PC-9 (cell line): ENCODE measurements at regions not wholly inside any gene's neighbourhood (a gene's known extent, or its start where the extent isn't known, plus 50 kb on each side); places are given as distances from the start of the nearest gene placed in this dataset.

Source experiments
- BruUV-seq: library from RNA; stranded (reverse); fragments of 400-500 nt; replicated peaks from 2 replicates; lab custom pipeline; 2021; lab: Mats Ljungman, UMichigan
- CTCF ChIA-PET: fragments of 300-600 bp; sonication (Branson Sonifier 250); formaldehyde crosslinking; loops from one replicate; lab custom pipeline; 2022; ENCODE audit warnings: antibody characterized with exemption; lab: Charles Lee
- POLR2A ChIA-PET: fragments of 300-600 bp; sonication (Branson Sonifier 250); formaldehyde crosslinking; loops from one replicate; lab custom pipeline; 2022; ENCODE audit warnings: antibody characterized with exemption; ENCODE audit not compliant: unreplicated experiment; lab: Charles Lee
- DNase-seq, 2 experiments: peaks; one replicate each; pipeline versions ENCODE4 v3.0.0 to v3.0.0-alpha.2; 2015 to 2022; ENCODE audit warnings: mixed read lengths in 1 of 2
- H2AFZ ChIP-seq: fragments of 200-600 bp; sonication (generic); 2 replicates; pipeline ENCODE4 v1.8.1; 2017; ENCODE audit warnings: antibody characterized with exemption
- H3F3A ChIP-seq: fragments of 200-600 bp; sonication (generic); 2 replicates; pipeline ENCODE4 v1.8.1; 2017; ENCODE audit warnings: antibody characterized with exemption, mild to moderate bottlenecking, low read depth; ENCODE audit not compliant: insufficient read depth
- H3K27ac ChIP-seq: fragments of 200-600 bp; sonication (generic); 2 replicates; pipeline ENCODE4 v1.6.1; 2016; ENCODE audit warnings: mixed run types
- H3K27me3 ChIP-seq: fragments of 200-600 bp; sonication (generic); 2 replicates; pipeline ENCODE4 v1.6.1; 2016; ENCODE audit warnings: low read depth, mixed run types; ENCODE audit not compliant: insufficient read depth
- H3K36me3 ChIP-seq: fragments of 200-600 bp; sonication (generic); 2 replicates; pipeline ENCODE4 v1.6.1; 2016; ENCODE audit warnings: low read depth, mixed run types
- H3K4me1 ChIP-seq: fragments of 200-600 bp; sonication (generic); replicated peaks from 2 replicates; pipeline ENCODE4 v1.6.1; 2016; ENCODE audit warnings: mixed run types; ENCODE audit not compliant: insufficient read depth
- H3K4me2 ChIP-seq: fragments of 200-600 bp; sonication (generic); 2 replicates; pipeline ENCODE4 v1.6.1; 2017; ENCODE audit warnings: mixed run types
- H3K4me3 ChIP-seq: fragments of 200-600 bp; sonication (generic); 2 replicates; pipeline ENCODE4 v1.6.1; 2016; ENCODE audit warnings: mixed run types
- H3K79me2 ChIP-seq: fragments of 200-600 bp; sonication (generic); 2 replicates; pipeline ENCODE4 v1.6.1; 2017; ENCODE audit warnings: low read depth, mixed run types
- H3K9me2 ChIP-seq: fragments of 200-600 bp; sonication (generic); 2 replicates; pipeline ENCODE4 v1.8.1; 2017; ENCODE audit warnings: mild to moderate bottlenecking; ENCODE audit not compliant: insufficient read depth
- H3K9me3 ChIP-seq: fragments of 200-600 bp; sonication (generic); 2 replicates; pipeline ENCODE4 v1.8.1; 2016; ENCODE audit warnings: low read depth; ENCODE audit not compliant: insufficient read depth
- H4K20me1 ChIP-seq: fragments of 200-600 bp; sonication (generic); 2 replicates; pipeline ENCODE4 v1.8.1; 2017; ENCODE audit not compliant: insufficient read depth
- EZH2 ChIP-seq: fragments of 200-600 bp; sonication (generic); IDR thresholded peaks from 2 replicates; pipeline ENCODE4 v1.8.0; 2017; ENCODE audit warnings: antibody characterized with exemption, low read depth
- intact Hi-C: fragments of 100-400 bp; cut with micrococcal nuclease; formaldehyde crosslinking; loops from one replicate; pipeline ENCODE4 v1.10.0; 2022; ENCODE audit not compliant: unreplicated experiment
- TF ChIP-seq, protein P1 (sequence below): fragments of 200-600 bp; sonication (generic); conservative IDR thresholded peaks from 2 replicates; pipeline ENCODE4 v1.6.1; 2017; ENCODE audit warnings: mixed run types, antibody characterized with exemption, mild to moderate bottlenecking, moderate library complexity

DNA sequence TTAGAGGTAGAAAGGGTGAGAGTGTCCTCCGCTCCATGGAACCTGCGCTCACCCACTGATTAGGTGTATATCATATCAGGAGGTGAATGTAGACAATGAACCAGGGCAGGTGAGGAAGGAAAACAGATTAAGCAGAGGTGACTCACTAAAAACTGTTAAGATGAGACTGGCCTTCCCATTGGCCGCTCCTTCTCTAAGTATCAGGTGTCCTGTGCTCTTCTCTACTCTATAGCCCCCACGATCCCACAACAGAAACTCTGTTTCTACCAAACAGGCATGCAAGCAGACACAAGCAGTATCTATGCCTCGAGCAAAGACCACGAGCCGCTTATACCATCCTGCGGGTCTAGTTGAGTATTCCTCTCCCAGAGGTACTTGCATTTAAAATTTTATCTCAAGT, 103.1 kb downstream of the SNX19 start:
- H3K27ac ChIP-seq = no peak overlapping the region
- no peak overlapping the region for H2AFZ ChIP-seq
- no peaks in the 10 kb centered on the region for H3K79me2 ChIP-seq
- no peak overlapping the region for H3K4me3 ChIP-seq
- H3K9me3 ChIP-seq = no peaks in the 10 kb centered on the region
- H4K20me1 ChIP-seq = no peaks in the 10 kb centered on the region
- no peaks in the 10 kb centered on the region for H3K27me3 ChIP-seq
- ChIA-PET POLR2A (no interaction called here), CTCF (no interaction called here)
- no peaks in the 10 kb centered on the region for H3K36me3 ChIP-seq
- H3K9me2 ChIP-seq = no peaks in the 10 kb centered on the region
- no peaks in the 10 kb centered on the region for H3K4me1 ChIP-seq
- no peak overlapping the region for H3K4me2 ChIP-seq
- DNase-seq = no peak
- no peaks in the 10 kb centered on the region for H3F3A ChIP-seq
- intact Hi-C loops = no loop called here
- no peak for TF ChIP-seq EZH2
- TF ChIP-seq, protein P1, sequence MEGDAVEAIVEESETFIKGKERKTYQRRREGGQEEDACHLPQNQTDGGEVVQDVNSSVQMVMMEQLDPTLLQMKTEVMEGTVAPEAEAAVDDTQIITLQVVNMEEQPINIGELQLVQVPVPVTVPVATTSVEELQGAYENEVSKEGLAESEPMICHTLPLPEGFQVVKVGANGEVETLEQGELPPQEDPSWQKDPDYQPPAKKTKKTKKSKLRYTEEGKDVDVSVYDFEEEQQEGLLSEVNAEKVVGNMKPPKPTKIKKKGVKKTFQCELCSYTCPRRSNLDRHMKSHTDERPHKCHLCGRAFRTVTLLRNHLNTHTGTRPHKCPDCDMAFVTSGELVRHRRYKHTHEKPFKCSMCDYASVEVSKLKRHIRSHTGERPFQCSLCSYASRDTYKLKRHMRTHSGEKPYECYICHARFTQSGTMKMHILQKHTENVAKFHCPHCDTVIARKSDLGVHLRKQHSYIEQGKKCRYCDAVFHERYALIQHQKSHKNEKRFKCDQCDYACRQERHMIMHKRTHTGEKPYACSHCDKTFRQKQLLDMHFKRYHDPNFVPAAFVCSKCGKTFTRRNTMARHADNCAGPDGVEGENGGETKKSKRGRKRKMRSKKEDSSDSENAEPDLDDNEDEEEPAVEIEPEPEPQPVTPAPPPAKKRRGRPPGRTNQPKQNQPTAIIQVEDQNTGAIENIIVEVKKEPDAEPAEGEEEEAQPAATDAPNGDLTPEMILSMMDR = no peak
- BruUV-seq = no TSS peak

GRCh38 chr11:130813638-130814037, 102.6 kb downstream of the SNX19 start:
- H3F3A ChIP-seq = no peaks in the 10 kb centered on the region
- POLR2A ChIA-PET = no interaction called here

GRCh38 chr11:130814440-130815096, 101.7 kb downstream of the SNX19 start:
- Histone ChIP-seq H3K4me2 (no peak overlapping the region), H3K36me3 (no peaks in the 10 kb centered on the region), H3F3A (no peaks in the 10 kb centered on the region), H3K4me1 (no peaks in the 10 kb centered on the region), H4K20me1 (no peaks in the 10 kb centered on the region), H3K4me3 (no peak overlapping the region), H3K9me3 (no peaks in the 10 kb centered on the region), H3K79me2 (no peaks in the 10 kb centered on the region), H3K27ac (no peak overlapping the region), H3K9me2 (no peaks in the 10 kb centered on the region), H3K27me3 (no peaks in the 10 kb centered on the region), H2AFZ (no peak overlapping the region)
- ChIA-PET POLR2A (no interaction called here), CTCF (no interaction called here)
- TF ChIP-seq, protein P1 = no peak
- TF ChIP-seq EZH2 = no peak
- intact Hi-C loops = no loop called here
- DNase-seq = no peak
- no TSS peak for BruUV-seq

More at GRCh38 chr11:130813638-130814037, 102.6 kb downstream of the SNX19 start:
- H3K36me3 ChIP-seq = no peaks in the 10 kb centered on the region
- intact Hi-C loops = no loop called here
- H3K9me3 ChIP-seq = no peaks in the 10 kb centered on the region
- no peak overlapping the region for H2AFZ ChIP-seq
- BruUV-seq = no TSS peak
- H4K20me1 ChIP-seq = no peaks in the 10 kb centered on the region
- no peaks in the 10 kb centered on the region for H3K79me2 ChIP-seq
- H3K4me1 ChIP-seq = no peaks in the 10 kb centered on the region
- CTCF ChIA-PET = no interaction called here
- no peak overlapping the region for H3K4me2 ChIP-seq
- no peak overlapping the region for H3K27ac ChIP-seq
- no peak for DNase-seq
- no peak overlapping the region for H3K4me3 ChIP-seq
- no peak for TF ChIP-seq EZH2
- TF ChIP-seq, protein P1 = no peak
- no peaks in the 10 kb centered on the region for H3K9me2 ChIP-seq
- no peaks in the 10 kb centered on the region for H3K27me3 ChIP-seq
